NCI-H1105 treated with DMSO at 0.1 percent for 48 hours (cell line): ENCODE measurements at regions not wholly inside any gene's neighbourhood (a gene's known extent, or its start where the extent isn't known, plus 50 kb on each side); places are given as distances from the start of the nearest gene placed in this dataset.

ENCODE experiments used
- DNase-seq: peaks from one replicate; lab custom pipeline; 2025; lab: John Stamatoyannopoulos, UW

DNA sequence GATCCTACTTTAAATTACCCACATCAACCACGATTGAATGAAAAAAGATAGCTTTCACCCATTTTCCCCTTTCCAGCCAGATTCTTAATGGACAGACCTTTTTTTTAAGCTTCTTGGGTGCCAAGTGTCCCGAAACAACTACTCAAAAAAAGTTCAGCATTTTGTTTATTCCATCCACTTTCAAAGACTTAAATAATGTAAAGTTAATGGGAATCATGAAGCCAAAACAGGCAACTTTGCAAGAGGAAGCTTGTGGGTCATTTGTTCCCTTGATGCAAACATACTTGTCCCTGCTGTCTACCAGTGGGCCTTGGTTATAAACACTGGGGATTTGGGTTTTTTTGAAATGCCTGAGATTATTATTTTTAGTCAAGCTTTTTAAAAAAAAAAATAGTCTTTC, 414.0 kb upstream of the PSMD7 start:
- no peak for DNase-seq

DNA sequence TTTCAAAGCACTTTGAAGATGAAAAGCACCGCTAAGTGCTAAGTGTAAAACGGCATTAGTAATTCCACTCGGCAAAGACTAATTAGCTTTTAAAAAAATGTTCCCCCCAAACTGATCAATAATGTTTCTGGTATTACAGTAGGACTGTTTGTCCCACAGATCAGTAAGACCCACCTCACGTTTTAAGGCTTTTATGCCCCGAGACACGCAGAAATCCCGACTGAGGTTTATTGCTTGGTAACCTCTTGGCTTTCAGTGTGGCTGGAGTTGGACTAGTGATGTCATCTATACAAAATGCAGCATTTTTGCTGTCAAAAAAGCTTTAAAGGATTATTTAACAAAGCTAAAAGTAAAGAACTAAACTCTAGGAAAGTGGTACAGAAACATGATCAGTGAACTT, 414.6 kb upstream of the PSMD7 start:
- DNase-seq: no peak

DNA sequence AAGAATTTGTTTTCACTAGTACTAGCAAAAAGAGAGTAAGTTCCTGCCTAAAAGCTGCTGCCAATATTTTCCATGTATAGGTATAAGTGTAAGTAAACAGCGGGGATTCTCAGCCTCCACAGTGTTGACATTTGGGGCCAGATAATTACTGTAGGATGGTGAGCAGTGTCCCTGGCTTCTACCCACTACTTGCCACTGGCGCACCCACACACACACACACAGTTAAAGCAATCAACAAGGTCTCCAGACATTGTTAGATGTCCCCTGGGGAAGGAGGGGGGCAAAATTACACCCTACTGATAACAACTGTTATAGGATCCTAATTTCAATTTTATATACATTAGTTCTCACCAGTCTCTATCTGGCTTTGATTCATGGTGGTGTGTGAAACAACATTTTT, 417.0 kb upstream of the PSMD7 start:
- no peak for DNase-seq

DNA sequence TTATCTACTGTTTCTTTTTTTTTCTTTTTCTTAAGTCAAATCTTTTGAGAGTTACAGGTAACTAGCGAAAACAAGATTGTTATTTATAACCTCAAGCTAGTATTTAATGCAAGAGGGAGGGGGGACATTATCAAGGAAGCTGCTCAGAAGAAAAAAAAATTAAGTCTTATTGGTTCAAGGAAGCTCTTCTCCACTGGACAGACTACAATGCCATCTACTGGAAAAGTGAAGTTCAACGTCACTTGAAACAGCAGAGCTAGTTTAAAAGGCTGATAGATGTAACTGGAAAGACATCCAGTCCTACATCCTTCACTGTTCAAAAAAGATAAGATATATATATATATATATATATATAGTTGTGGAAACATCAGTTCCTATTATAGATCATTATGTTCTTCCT, 418.0 kb upstream of the PSMD7 start:
- peak; percentile 56 for DNase-seq

DNA sequence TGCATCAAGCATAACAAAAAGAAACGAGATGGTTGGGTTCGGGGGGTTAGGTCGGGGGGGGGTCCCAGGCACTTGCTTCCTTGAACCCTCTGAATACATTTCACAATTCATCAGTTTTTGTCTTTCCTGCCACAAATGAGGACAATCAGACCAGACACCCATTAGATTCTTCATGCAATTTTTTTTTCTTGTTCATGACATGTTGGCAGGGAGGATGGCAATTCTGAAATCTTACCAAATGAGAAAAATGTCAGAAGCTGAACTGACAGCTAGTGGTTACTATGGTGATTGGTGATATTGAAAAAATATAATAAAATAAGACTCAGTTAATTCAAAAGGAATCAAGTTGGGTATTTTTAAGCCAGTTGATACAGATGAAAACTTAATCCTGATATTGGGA, 419.5 kb upstream of the PSMD7 start:
- DNase-seq: no peak

DNA sequence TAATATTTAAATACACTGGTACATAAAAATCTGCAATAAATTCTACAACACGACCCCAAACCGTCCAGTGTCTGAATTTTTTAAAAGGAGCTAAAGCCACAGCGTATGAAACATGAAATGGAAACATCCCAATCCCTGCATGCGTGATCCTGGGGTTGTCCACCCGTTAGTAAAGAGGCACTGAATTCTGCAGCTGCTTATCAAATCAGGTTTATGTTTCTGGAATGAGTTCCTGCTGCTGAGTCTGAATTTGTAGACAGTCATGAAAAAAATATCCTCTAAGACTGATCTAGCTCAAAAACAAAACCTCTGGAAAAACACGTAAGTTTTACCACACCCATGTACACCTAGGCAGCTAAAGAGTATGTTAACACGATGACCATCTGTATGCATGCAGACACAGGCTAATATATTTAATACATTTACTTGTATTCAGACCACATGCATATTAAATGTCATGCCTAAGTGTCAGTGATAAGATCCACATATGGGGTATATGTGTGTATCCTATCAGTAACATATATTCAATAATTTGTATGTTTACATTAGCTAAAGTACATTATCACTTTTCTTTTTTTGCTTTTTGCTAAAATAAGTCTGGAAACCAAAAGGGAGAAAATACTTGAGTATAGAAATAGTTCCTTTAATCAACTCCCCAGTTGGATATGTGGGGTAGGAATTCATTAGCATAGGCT, 420.5 kb upstream of the PSMD7 start:
- DNase-seq: no peak

DNA sequence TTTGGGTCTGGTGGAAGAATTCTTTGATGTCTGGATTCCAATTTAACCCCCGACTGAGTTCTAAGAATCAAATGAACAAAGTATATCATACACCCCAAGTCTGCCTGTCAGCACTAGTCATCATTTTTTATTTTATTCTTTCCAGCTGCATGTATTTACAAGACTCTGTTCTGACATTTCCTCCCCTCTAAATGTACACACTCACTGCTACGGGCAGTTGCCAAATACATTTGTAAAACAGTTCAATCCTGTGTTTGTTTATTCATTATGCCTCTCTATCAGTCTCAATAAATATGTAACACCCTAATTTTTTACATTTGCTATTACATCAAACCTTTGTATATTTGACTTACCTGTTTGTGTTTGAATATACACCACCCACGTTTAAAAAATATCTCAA, 422.3 kb upstream of the PSMD7 start:
- no peak for DNase-seq

DNA sequence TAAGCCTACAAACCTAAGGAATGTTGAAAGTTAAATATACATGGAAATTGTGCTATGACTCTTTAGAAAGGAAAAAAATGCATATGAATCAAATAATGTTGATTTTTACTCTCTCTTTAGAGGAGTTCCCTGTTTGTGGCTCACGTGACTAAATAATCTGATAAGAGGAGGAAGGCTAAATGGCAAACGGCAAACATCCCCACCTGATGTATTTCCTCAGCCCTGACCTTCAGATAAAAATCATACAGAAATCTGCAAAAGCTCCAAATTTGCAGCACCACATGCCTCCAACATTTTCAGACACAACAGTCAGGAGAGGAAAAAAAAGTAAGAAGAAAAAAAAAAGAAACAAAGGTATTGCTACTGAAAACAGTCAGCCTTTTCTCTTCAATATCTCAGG, 423.0 kb upstream of the PSMD7 start:
- no peak for DNase-seq

DNA sequence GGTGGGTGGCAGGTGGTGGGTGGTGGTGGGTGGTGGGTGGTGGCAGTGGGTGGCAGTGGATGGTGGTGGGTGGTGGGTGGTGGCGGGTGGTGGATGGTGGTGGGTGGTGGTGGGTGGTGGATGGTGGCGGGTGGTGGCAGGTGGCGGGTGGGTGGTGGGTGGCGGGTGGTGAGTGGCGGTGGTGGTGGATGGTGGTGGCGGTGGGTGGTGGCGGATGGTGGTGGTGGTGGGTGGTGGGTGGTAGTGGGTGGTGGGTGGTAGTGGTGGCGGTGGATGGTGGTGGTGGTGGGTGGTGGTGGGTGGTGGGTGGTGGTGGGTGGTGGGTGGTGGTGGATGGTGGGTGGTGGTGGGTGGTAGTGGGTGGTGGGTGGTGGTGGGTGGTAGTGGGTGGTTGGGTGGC, 423.8 kb upstream of the PSMD7 start:
- no peak for DNase-seq

DNA sequence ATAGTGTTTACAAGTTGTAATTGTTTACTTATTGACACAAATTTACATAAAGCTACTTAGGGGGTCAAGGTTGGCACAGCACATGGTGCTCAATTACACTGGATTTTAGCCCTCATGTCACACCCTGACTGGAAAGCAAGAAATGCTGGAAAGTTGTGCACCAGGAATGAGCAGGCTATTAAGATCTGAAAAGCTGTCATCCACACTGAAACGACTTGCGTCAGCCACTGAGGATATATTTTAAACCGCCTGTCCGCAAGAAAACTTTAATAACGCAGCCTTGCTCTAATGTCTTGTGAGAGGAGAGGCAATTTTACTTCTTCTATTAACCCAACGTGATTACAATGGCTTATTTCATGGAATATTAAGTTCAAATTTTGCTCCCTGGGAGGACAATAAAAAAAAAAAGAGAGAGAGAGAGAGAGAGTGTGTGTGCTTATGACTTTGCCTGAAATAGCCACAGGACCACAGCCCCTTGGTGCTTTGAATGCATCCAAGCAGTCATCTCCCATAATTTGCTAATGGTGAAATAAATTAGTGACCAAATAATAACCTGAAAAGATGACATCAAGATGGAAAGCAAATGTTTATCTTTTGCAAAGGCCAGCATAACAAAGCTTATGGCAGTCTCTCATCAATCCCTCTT, 425.4 kb upstream of the PSMD7 start:
- no peak for DNase-seq

DNA sequence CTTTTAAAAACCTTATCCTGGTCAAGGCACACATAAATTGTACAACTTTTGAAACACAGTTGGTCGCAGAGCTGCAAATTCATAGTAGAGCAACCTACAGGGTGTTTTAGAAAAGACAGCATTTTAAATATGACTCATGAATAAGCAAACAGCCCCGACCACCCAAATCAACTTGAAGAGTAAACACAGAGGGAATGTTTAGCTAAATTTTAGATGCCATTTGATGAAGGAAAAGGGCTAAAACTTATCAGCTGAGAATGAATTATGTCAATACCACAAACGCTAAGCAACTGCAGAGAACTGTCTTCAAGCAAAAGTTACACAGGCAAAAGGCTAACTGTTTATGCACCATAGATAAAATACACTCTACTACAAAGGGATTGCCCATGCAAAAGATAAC, 427.5 kb upstream of the PSMD7 start:
- no peak for DNase-seq

DNA sequence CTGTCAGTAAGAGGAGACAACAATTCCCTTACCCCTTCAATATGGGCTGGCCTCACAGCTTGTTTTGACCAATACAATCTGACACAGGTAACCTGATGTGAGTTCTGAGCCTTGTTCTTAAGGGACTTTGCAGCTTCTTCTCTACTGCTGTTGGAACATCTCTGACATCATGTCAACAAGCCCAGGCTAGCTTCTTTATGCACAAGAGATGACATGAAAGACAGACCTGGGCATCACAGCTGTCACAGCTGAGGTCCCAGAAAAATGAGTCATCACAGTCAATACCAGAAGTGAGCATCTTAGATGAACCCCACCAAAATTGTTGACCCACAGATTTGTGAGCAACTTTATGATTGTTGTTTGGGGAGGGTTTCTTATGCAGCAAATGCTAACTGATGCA, 431.7 kb upstream of the PSMD7 start:
- no peak for DNase-seq

DNA sequence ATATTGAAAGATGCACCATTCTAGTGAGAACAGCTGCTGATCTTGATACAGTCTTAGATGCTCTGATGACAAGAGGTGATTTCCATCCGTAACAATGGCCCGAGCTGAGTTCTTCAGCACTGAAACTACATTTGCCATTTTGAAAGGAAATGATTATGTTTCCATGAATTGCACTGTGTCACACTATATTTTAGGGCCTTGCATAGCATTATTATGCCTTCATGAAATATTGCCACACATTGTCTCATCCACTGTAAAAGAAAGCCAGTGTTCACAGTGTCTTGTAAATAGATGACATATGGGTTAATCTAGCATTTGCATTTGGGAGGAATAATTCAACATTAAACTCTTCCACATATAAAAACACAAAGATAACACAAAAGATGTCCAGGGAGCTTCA, 438.3 kb upstream of the PSMD7 start:
- DNase-seq: no peak

DNA sequence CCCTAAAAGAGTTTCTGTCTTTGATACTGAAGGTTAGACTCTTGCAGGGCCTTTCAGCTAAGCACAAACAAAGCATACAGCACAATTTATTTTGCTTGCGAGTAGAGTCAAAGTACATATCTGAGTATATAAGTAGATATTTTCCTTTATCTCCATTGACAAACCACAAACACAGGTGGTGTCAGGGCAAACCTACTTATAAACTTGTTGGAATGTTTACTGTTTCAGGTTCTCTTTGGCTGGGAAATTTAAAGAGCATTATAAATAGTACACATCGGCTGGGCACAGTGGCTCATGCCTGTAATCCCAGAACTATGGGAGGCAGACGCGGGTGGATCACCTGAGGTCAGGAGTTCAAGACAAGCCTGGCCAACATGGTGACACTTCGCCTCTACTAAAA, 442.6 kb upstream of the PSMD7 start:
- DNase-seq: no peak

DNA sequence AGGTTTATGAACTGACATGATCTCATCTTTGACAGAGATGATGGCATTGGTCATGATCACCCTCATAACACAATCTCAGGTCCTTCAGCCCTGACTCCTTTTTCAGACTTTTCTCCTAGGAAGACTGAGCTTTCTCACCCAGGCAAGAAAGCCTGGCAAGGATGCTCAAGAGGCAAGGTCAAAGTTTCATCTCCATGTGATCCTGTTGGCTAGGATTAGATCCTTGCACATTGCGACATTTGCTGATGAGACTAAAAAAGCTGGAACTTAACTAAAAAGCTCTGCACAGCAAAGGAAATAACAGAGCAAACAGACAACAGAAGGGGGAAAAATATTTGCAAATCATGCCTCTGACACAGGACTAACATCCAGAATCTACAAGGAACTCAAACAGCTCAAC, 444.1 kb upstream of the PSMD7 start:
- no peak for DNase-seq

DNA sequence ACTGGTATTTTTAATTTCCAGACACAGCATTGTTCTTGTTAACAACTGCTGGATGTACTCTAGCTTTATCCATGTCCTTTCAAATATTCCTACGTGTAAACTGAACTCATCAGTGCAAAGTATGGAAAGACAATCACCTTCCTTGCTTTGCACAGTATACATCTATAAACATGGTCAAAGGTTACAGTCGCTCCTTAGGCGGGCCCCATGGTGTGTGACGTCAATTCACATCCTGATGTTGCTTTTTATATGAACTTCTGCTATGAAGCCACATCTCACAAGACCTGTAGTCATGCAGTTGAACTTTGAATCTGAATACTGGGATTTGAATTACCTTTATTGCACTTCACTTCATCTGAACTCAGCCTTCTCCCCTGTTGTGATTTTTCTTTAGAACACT, 447.6 kb upstream of the PSMD7 start:
- DNase-seq: no peak

DNA sequence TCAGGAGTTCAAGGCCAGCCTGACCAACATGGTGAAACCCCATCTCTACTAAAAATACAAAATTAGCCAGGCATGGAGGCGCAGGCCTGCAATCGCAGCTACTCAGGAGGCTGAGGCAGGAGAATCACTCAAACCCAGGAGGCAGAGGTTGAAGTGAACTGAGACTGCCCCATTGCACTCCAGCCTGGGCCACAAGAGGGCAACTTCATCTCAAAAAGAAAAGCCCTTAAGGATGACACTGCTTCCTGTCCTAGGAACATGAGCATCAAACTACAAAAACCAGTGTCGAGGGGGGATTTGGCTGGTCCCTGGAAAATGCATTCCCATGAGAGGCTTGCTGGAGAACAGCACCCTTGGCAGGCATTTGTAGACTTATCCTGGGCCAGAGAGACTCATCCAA, 449.5 kb upstream of the PSMD7 start:
- no peak for DNase-seq

DNA sequence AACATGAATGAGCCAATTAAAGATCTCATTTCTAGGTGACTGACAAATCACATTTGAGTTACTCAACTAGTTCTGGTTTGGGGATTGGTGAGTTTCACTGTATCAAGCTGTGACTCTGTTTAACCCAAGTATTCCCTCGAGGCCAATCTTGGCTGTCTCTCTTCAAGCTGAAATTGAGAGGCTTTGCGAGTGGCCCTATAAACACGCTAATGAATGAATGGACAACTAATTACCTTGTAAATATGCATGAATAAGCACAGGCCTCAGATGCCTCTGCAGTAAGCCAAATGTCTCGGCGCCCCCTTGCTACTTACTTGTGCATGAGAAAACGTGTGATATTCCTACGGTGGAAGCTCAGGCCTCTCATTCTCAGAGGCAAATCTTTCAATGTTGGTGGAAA, 450.3 kb upstream of the PSMD7 start:
- peak; percentile 9 for DNase-seq

DNA sequence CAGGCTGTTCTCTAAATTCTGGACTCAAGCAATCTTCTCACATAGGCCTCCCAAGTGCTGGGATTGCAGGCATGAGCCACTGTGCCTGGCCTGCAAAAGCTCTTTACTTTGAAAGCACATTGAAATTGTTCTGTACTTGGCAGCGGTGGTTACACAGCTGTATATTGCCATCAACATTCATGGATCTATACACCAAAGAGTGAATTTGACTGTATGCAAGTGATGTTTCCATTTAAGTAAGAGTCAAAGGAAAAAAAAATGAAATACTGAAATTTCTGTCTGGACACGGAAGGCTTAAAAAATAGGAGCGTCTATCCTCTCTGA, 450.6 kb upstream of the PSMD7 start:
- DNase-seq: no peak

DNA sequence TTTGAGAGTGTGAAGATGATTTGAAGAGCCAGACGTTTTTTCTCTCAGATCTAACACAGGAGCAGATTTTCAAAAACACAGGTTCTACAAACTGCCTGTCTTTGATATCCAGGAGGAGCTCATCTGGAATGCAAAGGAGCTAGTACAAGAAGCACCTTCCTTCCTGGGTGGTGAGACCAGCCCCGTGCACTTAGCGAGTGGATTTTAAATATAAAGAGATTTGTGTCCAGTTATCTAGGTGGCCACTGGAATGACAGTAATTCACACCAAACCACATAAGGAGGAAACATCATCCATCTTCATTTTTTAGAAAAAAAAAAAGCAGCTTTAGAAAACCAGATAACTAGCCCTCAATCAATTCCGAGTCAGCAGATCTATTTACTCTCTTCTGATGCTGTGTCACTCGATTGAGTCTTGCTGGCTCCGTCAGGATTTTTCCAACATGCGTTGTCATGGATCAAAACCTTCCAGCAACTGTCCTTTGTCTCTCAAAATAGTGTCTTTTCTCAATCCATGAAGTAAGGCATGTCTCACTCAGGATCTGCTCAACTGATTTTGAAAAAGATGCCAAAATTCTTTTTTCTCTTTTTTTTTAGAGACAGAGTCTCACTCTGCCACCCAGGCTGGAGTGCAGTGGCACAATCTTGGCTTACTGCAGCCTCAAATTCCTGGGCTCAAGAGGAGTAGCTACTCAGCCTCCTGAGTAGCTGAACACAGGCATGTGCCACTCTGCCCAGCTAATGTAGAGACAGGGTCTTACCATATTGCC, 451.2 kb upstream of the PSMD7 start:
- DNase-seq: no peak

DNA sequence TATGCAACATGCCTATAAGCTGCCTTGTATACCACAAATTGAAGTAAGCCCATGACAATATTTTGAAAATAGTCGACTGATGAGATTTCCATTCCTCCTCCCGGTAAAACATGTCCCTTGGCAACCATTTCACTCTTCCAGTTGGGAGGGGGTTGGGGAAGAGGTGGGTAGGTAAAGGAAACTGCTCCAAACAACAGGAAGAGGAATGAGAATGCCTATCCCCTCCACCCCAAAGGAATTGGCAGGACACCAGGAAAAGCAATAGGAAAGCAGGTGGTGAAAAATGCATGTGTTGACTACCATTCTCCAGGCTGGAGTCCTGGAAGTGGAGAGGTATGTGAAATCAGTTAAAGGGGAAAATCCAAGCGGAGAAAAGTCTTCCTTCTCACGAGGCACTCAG, 455.9 kb upstream of the PSMD7 start:
- DNase-seq: no peak

DNA sequence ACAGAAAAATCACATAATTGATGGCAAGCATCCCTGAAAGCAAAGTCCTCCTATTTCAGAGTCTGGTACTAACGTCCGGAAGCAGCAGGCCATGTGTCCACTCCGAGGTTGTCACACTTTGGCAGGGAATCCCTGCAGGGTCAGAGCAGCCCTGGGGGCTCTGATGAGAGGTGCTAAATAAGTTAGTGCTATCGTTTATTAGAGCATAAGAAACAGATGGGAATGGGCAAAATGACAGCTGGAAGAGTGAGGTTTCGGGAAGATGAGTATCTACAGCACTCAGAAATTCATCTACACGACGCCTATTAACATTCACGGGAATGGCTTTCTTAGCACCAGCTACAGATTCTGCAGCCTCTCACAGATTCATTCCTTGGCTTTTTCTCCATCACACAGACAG, 465.4 kb upstream of the PSMD7 start:
- DNase-seq: no peak

DNA sequence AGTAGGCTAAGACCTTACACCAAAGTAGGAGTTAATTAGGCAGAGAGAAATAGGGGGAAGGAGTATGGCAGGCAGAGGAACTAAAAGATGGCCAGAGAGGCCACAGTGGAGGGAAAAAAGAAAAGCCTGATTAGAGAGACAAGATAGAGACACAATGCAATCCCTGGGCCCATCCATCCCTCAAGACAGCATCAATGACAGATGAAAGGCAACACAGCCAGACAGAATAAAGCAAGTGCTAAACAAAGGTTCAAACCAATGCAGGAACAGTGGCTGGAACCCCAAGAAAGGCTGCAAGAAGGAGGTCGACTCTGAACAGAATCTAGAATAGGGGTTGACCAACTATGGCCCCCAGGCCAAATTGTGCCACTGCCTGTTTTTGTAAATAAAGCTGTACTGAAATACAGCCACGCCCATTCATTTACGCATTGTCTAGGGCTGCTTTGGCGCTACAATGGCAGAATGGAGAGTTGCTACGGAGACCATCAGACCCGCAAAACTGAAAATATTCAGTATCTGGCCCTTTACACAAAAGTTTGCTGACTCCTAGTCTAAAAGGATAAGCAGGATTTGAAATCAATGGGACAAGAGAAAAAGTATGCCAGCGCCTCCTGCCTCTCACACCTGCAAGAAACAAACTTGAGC, 473.3 kb upstream of the PSMD7 start:
- DNase-seq: no peak
